HG02588 (cell line): ENCODE measurements at regions not wholly inside any gene's neighbourhood (a gene's known extent, or its start where the extent isn't known, plus 50 kb on each side); places are given as distances from the start of the nearest gene placed in this dataset.

ENCODE experiments used
- ATAC-seq: cut with Tn5 transposase; IDR thresholded peaks from one replicate; pipeline ENCODE4 v1.9.1; 2021; ENCODE audit warnings: mild to moderate bottlenecking, moderate library complexity; ENCODE audit not compliant: unreplicated experiment

DNA sequence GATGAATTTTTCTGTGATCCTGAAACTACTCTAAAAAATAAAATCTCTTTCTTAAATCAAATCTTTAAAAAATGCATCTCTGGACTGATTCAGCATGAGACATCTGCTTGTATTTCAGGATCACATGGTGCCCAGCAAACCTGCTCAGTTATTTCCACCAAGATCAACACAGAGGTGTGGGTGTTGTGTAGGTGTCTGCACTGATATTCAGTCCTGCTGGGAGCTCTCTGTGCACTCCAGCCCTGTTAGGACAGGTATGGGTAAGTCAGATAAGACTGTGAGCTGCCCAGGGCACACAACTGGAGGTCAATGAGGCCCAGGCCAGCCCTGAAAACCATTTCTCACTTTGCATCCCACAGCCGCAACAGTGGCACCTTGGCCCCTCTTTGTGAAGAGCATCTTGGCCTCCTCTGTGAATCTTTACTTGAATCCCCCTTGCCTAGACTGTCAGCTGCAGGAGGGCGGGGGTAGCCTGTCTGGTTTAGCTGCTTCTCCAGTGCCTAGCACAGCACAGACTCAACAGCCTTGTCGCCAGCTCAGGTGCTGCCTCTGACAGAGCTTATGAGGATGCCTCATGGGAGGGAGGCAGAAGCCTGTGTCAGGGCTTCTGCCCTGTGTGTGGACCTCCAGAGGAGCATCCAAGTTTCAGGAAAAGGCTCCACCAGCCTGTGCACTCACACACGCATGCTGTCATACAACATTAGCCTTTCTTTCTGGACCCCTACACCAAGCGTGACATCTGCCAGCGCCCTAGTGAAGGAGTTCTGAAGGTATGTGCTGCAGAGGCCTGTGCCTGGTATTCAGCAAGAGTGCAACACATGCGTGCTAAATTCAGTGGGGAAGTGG is 187.6 kb upstream of the CST7 start:
- no peak for ATAC-seq

DNA sequence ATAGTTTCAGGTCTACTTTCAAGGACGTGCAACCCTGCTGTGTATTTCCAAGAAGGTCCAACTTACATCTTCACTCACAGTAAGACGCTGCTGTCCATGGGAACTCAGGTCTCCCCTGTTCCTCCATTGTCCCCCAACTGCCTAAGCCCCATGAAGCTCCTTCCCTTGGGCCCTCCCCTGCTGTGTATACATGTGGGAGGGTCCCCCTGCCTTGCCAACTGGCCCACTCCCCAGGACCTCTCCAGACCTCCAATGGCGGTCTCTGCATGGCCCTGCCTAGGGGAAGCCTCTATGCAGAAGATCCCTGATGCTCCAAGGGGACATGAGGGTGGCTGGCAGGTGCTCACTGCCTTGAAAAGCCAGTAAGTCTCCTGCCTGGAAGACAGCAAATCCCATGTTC is 186.7 kb upstream of the CST7 start:
- no peak for ATAC-seq

DNA sequence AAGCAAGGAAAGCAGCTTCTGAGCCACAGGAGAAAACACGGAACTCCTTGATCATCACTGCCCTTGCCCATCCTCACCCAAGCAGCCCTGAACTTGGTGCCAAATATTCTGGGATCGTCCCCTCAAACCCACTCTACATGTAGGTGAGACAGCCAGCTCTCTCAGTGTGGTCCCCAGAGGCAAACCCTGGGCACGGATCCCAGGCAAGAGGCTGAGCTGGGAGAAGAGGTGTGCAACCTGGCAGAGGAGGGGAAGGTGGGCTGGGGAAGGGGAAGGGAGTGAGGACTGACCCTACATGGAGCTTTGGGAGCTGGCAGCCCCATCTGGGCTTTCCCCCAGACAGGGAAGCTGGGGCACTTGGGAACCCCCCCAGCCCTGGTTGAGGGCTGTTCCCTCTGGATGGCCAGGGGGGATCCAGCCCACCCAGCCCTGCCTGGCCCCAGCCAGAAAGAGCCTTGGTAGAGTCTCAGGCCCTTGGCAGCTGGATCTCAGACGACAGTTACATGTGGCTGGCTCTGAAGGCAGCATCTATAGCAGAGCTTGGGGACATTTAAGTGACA is 186.2 kb upstream of the CST7 start:
- ATAC-seq, result no peak

DNA sequence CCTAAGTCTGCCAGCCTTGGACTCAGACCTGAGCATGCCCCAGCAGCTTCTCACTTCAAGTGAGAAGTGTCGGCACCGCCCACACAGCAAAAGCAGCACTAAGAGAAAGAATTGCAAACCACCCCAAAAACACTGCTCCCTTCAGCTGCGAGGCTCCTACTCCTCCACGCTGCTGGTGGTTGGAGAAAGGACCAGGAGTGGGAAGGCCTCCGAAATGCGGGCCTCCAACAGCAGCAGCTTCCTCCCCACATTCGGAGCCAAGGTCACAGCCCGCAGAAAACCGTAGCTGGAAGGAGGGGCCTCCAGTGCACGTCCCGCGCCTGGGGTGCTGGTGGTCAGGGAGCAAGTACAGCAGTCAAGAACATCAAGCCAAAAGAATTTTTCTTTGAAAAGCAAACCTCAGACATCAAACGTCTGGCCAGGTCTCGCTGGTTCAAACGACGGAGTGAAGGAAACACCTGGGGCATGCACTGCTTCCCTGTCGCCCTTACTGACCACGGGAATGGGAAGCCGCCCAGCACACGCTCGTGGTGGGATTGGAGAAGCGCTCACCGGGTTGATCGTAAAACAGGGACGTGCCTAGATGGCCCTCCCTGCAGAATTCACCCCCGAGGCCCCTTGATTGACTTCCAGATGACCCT is 185.6 kb upstream of the CST7 start:
- no peak for ATAC-seq

GRCh38 chr20:24764027-24764793 is 184.9 kb upstream of the CST7 start:
- ATAC-seq, result no peak

- ATAC-seq, result no peak
These were observed 184.3 kb upstream of the CST7 start for GRCh38 chr20:24764794-24765202.

DNA sequence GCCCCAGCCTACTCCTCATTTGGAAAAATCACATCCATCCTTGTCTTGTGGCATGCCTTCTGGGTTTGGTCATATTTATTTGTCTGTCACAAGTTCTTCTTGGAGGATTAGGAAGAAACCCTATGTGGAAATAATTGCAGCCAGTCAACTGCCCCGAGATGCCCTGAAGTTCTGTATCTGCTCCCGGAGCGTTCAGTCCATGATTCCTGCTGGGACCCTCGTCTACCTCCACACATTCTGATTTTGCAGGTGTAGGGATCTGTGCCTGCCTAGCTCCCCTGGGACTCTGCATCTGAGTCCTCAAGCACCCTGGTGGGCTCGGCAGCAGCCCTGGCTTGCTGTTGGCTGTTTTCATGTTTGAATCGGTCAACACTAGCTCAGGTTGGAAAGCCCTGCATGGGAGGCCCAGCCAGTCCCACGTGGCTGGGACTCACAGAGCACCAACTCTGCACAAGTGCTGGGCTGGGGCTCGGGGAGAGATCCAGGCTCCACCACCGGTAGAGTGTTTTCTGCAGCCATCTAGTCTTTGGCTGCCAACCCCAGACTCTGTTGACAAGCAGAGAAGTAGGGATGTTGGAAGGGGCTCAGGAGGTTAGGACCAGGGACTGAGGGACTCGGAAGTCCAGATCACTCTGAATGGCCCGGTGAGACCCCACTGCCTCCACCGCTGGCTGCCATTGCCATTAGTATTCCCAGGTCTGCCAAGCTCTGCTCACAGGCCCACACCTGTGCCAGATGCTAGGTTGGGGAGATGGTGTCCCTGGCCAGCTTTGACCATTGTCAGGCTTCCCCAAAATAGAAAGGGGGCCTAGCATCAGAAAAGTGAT is 183.5 kb upstream of the CST7 start:
- ATAC-seq, result no peak

DNA sequence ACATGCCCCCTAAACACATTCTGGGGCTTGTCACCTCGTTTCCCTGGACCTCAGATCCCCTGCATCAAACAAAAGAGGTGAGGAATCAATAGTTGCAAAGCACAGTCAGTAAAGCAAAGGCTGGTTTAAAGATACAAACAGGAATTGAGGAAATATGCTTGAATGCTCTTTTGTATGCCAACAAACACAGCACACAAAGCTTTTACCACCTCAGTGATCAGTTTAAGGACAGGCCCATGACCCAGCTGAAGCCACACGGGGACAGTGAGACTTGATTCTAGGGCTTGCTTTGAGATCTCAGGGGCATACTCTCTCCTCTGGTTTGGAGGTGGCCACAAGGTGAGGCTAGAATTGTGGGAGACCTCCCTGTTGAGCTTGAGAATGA is 182.9 kb upstream of the CST7 start:
- no peak for ATAC-seq

- no peak for ATAC-seq
These were observed 182.0 kb upstream of the CST7 start for GRCh38 chr20:24766826-24767622.

DNA sequence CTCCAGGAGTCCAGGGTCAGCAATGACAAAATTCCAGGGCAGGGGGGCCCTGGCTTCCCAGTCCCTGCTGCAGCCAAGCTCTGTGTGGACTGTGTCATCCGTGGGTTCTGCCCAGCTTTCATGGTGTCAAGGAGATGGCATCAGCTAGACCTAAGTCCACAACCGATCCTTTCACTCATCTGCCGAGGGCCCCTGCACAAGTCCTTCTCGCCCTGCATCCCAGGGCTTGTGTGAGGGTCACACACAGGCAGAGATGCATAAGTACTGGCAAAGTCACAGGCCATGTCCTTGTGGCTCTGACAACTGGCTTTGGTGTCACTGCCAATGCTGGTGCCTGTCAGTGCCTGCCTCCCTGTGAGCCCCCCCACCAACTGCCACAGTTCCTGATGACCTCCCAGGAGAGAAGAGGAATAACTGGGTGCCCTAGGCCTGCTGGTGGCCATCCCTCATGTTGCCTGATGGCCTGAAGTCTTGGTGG is 181.4 kb upstream of the CST7 start:
- no peak for ATAC-seq

DNA sequence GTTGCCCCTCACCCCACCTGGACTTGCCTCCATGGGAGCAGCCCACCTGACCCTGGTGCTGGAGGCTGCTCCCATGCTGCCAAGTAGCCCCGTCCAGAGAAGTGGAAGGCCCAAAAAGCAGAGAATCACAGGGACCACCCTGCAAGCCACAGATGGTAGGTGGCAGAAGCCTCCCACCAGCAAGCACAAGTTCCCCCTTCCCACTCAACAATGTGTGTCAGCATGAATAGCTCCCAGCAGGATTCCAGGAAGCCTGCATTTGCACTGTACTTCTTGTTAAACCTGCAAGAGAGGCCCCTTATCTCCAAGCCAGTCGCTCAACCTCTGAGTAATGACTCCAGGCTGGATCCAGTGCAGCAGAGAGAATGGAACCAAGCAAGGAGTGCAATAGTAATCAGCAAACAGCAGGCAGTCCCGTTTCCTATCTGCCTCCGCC is 180.8 kb upstream of the CST7 start:
- ATAC-seq, result no peak

DNA sequence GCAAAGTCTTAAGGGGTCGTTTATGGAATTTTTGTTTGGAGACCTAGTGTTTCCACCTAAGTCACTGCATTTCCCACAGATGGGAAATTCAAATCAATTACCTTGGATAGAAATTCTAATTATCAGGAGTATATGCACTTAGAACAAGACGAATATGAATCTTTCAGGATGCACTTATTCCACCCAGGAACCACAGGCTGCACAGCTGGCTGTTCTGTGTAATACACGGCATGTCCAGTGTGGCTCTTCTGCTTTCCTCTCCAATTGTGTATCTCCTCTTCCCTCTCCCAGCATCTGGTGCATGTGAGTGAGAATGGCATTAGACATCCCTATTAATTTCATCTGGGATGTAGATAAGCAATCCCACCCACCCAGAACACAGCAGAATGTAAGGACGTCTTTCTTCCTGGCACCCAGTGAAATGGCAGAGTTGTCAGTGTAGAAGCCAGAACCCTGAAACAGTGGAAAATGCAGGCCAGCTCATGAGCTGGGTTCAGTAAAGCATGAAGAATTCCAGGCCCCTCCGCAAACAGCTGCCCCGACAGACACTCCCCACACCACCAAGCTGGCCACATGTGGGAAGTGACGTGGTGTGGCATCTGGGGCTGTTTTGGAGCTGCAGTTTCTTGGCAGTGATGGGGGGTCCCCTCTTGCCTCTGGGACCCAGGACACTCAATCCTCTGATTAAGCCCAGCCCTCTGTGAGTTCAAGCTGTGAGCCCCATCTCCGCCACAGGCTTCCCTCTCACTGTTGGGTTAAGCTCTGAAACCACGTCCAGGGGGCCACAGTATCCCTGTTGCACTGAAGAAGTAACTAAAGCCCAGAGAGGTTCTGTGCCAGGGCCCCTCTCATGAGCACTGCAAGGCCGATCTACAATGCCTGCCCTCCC is 180.1 kb upstream of the CST7 start:
- no peak for ATAC-seq

DNA sequence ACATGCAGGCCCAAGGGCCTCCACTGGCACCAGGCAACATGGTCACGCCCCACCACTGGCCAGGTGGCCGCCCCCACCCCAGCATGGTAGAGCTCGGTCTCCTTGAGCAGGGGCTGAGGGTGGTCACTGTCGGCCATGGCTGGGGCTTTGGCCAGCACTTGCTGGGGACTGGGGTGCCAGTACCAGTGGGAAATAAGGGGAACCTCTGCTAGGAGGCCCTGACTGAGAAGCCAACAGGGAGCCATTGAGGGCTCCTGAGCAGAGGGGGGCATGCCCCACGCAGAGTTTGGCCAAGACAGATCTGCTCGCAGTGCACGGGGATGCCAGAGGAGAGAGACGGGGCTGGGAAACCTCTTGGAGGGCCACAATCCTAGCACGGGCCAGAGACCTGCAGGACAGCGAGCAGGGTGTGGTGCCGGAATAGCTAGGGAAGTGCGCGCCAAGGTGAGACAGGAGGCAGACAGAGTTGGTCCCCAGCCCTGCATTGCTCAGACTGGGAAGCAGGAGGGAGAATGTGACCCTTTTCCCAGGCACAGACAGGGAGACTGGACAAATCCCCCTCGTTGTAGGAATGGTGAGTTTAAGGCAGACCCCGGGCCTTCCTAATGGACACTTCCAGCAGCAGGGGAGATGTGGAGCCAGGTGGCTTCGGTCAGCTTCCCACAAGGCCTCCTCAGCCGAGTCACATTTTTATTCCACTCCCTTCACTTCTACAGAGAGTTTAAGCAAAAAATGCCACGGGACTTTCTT is 179.0 kb upstream of the CST7 start:
- no peak for ATAC-seq

DNA sequence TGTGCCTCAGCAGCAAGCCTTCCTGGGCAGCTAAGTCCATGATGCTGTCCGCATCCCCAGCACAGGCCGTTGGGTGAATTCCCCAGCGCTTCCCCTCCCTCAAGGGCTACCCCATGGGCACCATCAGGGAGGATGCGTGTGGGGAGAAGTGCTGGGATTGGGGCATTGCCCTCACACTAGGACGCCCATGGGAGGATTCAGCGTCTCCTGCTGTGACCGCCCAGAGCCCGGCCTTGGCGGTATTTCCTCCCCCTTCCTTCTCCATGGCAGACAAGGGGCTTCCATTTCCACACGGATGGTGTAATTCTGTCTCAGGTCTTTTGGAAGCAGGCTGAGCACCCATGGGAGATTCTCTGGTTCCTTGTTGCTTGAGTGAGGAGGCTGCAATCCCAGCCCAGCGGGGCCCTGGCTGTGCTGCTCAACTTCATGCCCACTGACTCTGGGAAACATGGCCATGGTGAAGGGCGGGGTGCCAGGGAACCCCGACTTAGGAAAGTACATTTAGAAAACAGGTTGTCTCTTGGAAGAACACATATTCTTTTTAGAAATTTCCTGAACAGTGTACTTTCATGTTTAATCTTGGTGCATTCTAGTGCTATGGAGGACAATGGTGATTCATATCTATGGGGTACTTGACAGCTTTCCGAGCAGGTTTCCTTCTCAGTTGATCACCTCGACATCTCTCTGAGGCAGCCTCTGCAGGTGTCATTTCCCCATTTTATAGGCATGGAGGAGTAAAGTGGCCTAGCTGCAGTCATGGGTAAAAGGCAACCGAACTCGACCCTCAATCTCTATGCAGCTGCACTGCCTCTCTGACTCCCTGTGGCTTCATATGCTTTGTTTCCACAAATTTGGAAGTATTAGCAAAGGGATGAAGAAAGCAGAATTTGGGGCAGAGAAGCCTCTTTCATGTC is 178.2 kb upstream of the CST7 start:
- ATAC-seq, result no peak

DNA sequence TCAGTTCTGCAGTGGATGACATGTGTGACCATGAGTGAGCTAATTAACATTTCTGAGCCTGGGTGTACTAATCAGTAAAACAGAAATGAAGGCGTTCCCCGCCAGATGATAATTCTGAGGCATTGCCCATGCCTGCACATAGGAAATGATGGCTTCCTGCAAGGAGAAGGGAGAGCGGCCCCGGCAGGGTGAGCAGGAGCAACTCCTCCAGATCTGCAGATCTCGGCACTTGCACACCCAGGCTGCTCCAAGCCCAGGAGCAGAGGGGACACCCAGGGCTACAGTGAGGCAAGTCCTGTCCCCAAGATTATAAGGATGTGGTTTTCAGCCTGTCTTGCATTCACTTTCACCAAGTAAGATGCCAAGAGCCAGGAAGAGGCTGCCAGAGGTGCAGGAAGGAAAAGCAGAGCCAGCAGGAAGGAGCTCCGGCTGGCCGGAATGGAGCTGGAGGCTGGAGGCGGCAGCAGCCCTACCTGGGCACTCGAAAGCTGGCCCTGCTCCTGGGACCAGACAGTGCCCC is 177.5 kb upstream of the CST7 start:
- ATAC-seq, result no peak

DNA sequence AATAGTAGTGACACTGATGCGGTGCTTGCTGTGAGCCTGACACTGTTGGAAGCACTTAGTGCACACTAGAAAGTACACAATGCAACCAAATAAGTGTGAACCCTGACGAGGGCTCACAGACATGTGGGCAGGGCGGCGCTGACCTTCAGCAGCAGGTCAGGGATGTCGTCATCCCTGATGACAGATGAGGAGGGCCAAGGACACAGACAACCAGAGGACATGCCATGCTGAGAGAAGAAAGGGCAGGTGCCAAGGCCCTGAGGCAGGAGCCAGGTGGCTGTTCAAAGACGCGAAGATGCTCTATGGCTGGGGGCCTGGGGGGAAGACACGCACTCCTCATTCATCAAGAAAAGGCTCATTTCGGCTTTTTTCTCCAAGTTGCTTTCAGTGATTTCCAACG is 176.4 kb upstream of the CST7 start:
- ATAC-seq, result no peak

- no peak for ATAC-seq
These were observed 175.9 kb upstream of the CST7 start for GRCh38 chr20:24773168-24773567.
